HCT116 (cell line): ENCODE measurements at regions not wholly inside any gene's neighbourhood (a gene's known extent, or its start where the extent isn't known, plus 50 kb on each side); places are given as distances from the start of the nearest gene placed in this dataset.
A peak's percentile ranks its signal among the peaks of the same experiment; 100 is the strongest.

ENCODE experiments used
- ATAC-seq: fragments of 200-7000 bp; cut with Tn5 transposase; 2 replicates; pipeline ENCODE4 v1.9.1; 2020; ENCODE audit warnings: mild to moderate bottlenecking, moderate library complexity
- BruUV-seq: library from RNA; stranded (reverse); fragments of 400-500 nt; replicated peaks from 2 replicates; lab custom pipeline; 2021; lab: Mats Ljungman, UMichigan
- CTCF ChIA-PET: fragments of 300-600 bp; sonication (Branson Sonifier 250); formaldehyde crosslinking; loops from one replicate; lab custom pipeline; 2021; ENCODE audit warnings: antibody characterized with exemption; lab: Charles Lee
- POLR2A ChIA-PET: fragments of 300-600, 350-600 bp; sonication (Branson Sonifier 250); formaldehyde crosslinking; loops from one replicate; lab custom pipeline; 2021; ENCODE audit warnings: antibody characterized with exemption; lab: Charles Lee
- RAD21 ChIA-PET, 2 experiments: fragments of 300-600 bp; sonication (Branson Sonifier 250); formaldehyde crosslinking; loops; one replicate each; lab custom pipeline; 2023; ENCODE audit warnings: low total read pairs in 2 of 2; ENCODE audit not compliant: uncharacterized antibody in 2 of 2, unreplicated experiment in 2 of 2, low non-redundant PET in 1 of 2; lab: Charles Lee
- DNase-seq: peaks from one replicate; pipeline ENCODE4 v3.0.0-alpha.2; 2010; ENCODE audit warnings: low read depth, low spot score
- H2AFZ ChIP-seq: fragments of 200-600 bp; shearing (Covaris generic), sonication (generic); 2 replicates; pipeline ENCODE4 v1.6.1; 2017; ENCODE audit warnings: low read depth, mixed run types, mixed read lengths, antibody characterized with exemption, low read length; ENCODE audit not compliant: poor library complexity, severe bottlenecking
- H3K27ac ChIP-seq: 2 replicates; pipeline ENCODE4 v1.5.1; 2012; ENCODE audit warnings: low read depth, low read length
- H3K27me3 ChIP-seq: fragments of 200-600 bp; sonication (generic); 2 replicates; pipeline ENCODE4 v1.6.1; 2016; ENCODE audit warnings: mixed run types, low read length, mixed read lengths; ENCODE audit not compliant: insufficient read depth
- H3K36me3 ChIP-seq, 2 experiments: fragments of 200-500 bp in 1 of 2; fragments of 200-600 bp in 1 of 2; sonication (Bioruptor generic) in 1 of 2; sonication (generic) in 1 of 2; 2 replicates each; pipeline versions ENCODE4 v1.5.1 to v1.6.1; 2014 to 2016; ENCODE audit warnings: low read length in 2 of 2, inconsistent platforms in 1 of 2, mixed read lengths in 1 of 2, mixed run types in 1 of 2; ENCODE audit not compliant: insufficient read depth in 2 of 2, control insufficient read depth in 1 of 2
- H3K4me1 ChIP-seq, 2 experiments: fragments of 200-600 bp in 1 of 2; sonication (generic) in 1 of 2; 2 replicates each; pipeline versions ENCODE4 v1.5.1 to v1.6.1; 2012 to 2017; ENCODE audit warnings: low read length in 2 of 2, inconsistent platforms in 1 of 2, mild to moderate bottlenecking in 1 of 2, mixed read lengths in 1 of 2, mixed run types in 1 of 2, moderate library complexity in 1 of 2; ENCODE audit not compliant: insufficient read depth in 2 of 2, control insufficient read depth in 1 of 2
- H3K4me2 ChIP-seq: fragments of 200-600 bp; sonication (generic); 2 replicates; pipeline ENCODE4 v1.6.1; 2017; ENCODE audit warnings: mixed run types, low read length, mixed read lengths
- H3K4me3 ChIP-seq, 2 experiments: fragments of 200-600 bp in 1 of 2; sonication (generic) in 1 of 2; replicated peaks in 1 of 2; 2 replicates each; pipeline ENCODE4 v1.5.1; 2011 to 2016; ENCODE audit warnings: low read length in 2 of 2, control low read depth in 1 of 2, low read depth in 1 of 2, mild to moderate bottlenecking in 1 of 2, mixed read lengths in 1 of 2, mixed run types in 1 of 2
- H3K79me2 ChIP-seq: fragments of 200-600 bp; sonication (generic); 2 replicates; pipeline ENCODE4 v1.6.1; 2017; ENCODE audit warnings: mild to moderate bottlenecking, mixed run types, low read length, moderate library complexity, mixed read lengths; ENCODE audit not compliant: insufficient read depth
- H3K9ac ChIP-seq: fragments of 200-600 bp; sonication (generic); 2 replicates; pipeline ENCODE4 v1.6.1; 2016; ENCODE audit warnings: low read length, mixed read lengths
- H3K9me2 ChIP-seq: fragments of 200-600 bp; sonication (generic), shearing (Covaris generic); 2 replicates; pipeline ENCODE4 v1.6.1; 2017; ENCODE audit warnings: mixed run types, mild to moderate bottlenecking, moderate library complexity; ENCODE audit not compliant: insufficient read depth
- H3K9me3 ChIP-seq, 2 experiments: fragments of 200-500 bp in 1 of 2; fragments of 200-600 bp in 1 of 2; sonication (Bioruptor generic) in 1 of 2; sonication (generic) in 1 of 2; 2 replicates each; pipeline ENCODE4 v1.6.1; 2014 to 2017; ENCODE audit warnings: low read length in 2 of 2, mixed read lengths in 2 of 2, inconsistent platforms in 1 of 2, low read depth in 1 of 2, mild to moderate bottlenecking in 1 of 2, mixed run types in 1 of 2, moderate library complexity in 1 of 2; ENCODE audit not compliant: control insufficient read depth in 1 of 2, insufficient read depth in 1 of 2
- H4K20me1 ChIP-seq: fragments of 200-600 bp; sonication (generic), shearing (Covaris generic); 2 replicates; pipeline ENCODE4 v1.6.1; 2017; ENCODE audit warnings: mixed run types, mild to moderate bottlenecking, moderate library complexity; ENCODE audit not compliant: insufficient read depth
- CBX3 ChIP-seq: IDR thresholded peaks from 2 replicates; pipeline ENCODE4 v1.6.1; 2012; ENCODE audit warnings: low read depth
- CEBPB ChIP-seq: IDR thresholded peaks from 2 replicates; pipeline ENCODE4 v1.6.1; 2012; ENCODE audit warnings: low read depth
- ELF1 ChIP-seq: IDR thresholded peaks from 2 replicates; pipeline ENCODE4 v1.6.1; 2012; ENCODE audit warnings: low read depth, borderline replicate concordance
- EZH2 ChIP-seq: fragments of 200-600 bp; sonication (generic); IDR thresholded peaks from 2 replicates; pipeline ENCODE4 v1.6.1; 2017; ENCODE audit warnings: antibody characterized with exemption, mixed run types
- EZH2phosphoT487 ChIP-seq: fragments of 200-600 bp; IDR thresholded peaks from 2 replicates; pipeline ENCODE4 v1.6.1; 2018; ENCODE audit warnings: antibody characterized with exemption, borderline replicate concordance
- SRF ChIP-seq: IDR thresholded peaks from 2 replicates; pipeline ENCODE4 v1.6.1; 2012; ENCODE audit warnings: low read depth
- intact Hi-C: fragments of 100-400 bp; cut with micrococcal nuclease; formaldehyde crosslinking; loops from 2 replicates; pipeline ENCODE4 v1.10.0; 2022
- TF ChIP-seq, protein P1 (sequence below), 3 experiments: fragments of 200-600 bp in 1 of 3; sonication (generic) in 1 of 3; IDR thresholded peaks in 2 of 3; conservative IDR thresholded peaks in 1 of 3; 2 replicates each; pipeline ENCODE4 v1.5.1; 2012 to 2017; ENCODE audit warnings: low read depth in 2 of 3, low read length in 2 of 3, antibody characterized with exemption in 1 of 3, borderline replicate concordance in 1 of 3, control low read depth in 1 of 3, mild to moderate bottlenecking in 1 of 3, mixed read lengths in 1 of 3, mixed run types in 1 of 3, moderate library complexity in 1 of 3; ENCODE audit not compliant: insufficient read depth in 1 of 3
- TF ChIP-seq, protein P2 (sequence below): IDR thresholded peaks from 2 replicates; pipeline ENCODE4 v1.6.1; 2012
- TF ChIP-seq, protein P3 (sequence below): IDR thresholded peaks from 2 replicates; pipeline ENCODE4 v1.6.1; 2012
- TF ChIP-seq, protein P4 (sequence below): IDR thresholded peaks from 2 replicates; pipeline ENCODE4 v1.6.1; 2012; ENCODE audit warnings: low read depth

DNA sequence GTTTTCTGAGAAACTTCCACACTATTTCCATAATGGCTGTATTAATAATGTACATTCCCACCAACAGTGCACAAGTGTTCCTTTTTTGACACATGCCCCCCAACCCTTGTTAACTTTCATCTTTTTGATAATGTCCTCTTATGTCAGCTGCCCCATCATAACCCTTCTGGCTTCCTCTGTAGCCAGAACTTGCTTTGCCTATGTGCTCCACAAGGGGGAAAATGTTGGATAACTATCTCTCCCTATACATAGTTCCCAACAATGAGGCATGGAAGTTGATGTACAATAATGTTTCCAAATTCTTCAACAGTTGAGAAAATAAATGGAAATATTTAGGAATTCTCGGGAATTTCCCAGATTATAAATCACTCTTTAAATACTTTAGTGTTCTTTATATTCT, 142.9 kb downstream of the ASB9 start:
- TF ChIP-seq, protein P1, sequence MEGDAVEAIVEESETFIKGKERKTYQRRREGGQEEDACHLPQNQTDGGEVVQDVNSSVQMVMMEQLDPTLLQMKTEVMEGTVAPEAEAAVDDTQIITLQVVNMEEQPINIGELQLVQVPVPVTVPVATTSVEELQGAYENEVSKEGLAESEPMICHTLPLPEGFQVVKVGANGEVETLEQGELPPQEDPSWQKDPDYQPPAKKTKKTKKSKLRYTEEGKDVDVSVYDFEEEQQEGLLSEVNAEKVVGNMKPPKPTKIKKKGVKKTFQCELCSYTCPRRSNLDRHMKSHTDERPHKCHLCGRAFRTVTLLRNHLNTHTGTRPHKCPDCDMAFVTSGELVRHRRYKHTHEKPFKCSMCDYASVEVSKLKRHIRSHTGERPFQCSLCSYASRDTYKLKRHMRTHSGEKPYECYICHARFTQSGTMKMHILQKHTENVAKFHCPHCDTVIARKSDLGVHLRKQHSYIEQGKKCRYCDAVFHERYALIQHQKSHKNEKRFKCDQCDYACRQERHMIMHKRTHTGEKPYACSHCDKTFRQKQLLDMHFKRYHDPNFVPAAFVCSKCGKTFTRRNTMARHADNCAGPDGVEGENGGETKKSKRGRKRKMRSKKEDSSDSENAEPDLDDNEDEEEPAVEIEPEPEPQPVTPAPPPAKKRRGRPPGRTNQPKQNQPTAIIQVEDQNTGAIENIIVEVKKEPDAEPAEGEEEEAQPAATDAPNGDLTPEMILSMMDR (IDR thresholded peaks at IDR 0.05 in 2 of 3, conservative IDR thresholded peaks at IDR 0.05 in 1 of 3; ENCODE audit: borderline replicate concordance in 1 of 3, insufficient read depth in 1 of 3, low read depth in 2 of 3, low read length in 2 of 3) = peak in 2 of 3 experiments; percentile 20 to 30; a peak in 3 of 6 replicates
- TF ChIP-seq EZH2 = no peak
- BruUV-seq = no TSS peak
- Histone ChIP-seq H3K4me1 (no peaks in the 10 kb centered on the region), H3K4me3 (no peak overlapping the region), H3K79me2 (no peaks in the 10 kb centered on the region), H3K36me3 (no peaks in the 10 kb centered on the region), H3K4me2 (no peak overlapping the region), H3K9ac (no peak overlapping the region), H3K9me3 (no peaks in the 10 kb centered on the region), H4K20me1 (no peaks in the 10 kb centered on the region), H3K9me2 (no peaks in the 10 kb centered on the region), H3K27me3 (no peaks in the 10 kb centered on the region), H2AFZ (no peak overlapping the region), H3K27ac (no peak overlapping the region)
- no peak for DNase-seq
- POLR2A ChIA-PET = no interaction called here
- CTCF ChIA-PET = no interaction called here
- intact Hi-C loops = no loop called here
- RAD21 ChIA-PET = no interaction called here
- ATAC-seq = no peak

DNA sequence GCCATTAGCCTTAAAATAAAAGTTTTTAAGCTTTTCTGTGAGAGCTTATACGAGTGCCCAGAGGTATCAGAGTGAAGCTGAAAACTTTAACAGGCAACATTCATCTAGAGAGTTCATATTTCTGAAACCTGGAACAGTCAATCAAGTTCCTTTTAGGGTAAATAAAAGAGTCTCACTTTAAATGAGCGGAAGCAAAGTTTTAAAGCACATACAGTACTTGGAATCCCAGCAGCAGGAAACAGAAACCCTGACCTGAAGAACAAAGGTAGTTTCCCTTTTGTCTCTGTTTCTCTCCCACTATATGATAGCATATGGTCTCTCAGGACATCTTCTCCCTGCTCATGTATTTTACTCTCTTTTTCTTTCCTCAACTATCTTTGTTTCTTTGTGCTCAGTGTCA, 153.0 kb downstream of the ASB9 start:
- intact Hi-C loops = no loop called here
- H3K9ac ChIP-seq = no peak overlapping the region
- ChIA-PET RAD21 (no interaction called here), CTCF (no interaction called here), POLR2A (no interaction called here)
- DNase-seq = no peak
- no peak overlapping the region for H3K27ac ChIP-seq
- H3K4me3 ChIP-seq = no peak overlapping the region
- BruUV-seq = no TSS peak
- TF ChIP-seq CBX3 = no peak
- TF ChIP-seq, protein P2, sequence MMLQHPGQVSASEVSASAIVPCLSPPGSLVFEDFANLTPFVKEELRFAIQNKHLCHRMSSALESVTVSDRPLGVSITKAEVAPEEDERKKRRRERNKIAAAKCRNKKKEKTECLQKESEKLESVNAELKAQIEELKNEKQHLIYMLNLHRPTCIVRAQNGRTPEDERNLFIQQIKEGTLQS = no peak
- no peak for TF ChIP-seq EZH2phosphoT487
- TF ChIP-seq, protein P3, sequence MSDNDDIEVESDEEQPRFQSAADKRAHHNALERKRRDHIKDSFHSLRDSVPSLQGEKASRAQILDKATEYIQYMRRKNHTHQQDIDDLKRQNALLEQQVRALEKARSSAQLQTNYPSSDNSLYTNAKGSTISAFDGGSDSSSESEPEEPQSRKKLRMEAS = no peak
- TF ChIP-seq CEBPB = no peak
- TF ChIP-seq EZH2 = no peak
- TF ChIP-seq, protein P4, sequence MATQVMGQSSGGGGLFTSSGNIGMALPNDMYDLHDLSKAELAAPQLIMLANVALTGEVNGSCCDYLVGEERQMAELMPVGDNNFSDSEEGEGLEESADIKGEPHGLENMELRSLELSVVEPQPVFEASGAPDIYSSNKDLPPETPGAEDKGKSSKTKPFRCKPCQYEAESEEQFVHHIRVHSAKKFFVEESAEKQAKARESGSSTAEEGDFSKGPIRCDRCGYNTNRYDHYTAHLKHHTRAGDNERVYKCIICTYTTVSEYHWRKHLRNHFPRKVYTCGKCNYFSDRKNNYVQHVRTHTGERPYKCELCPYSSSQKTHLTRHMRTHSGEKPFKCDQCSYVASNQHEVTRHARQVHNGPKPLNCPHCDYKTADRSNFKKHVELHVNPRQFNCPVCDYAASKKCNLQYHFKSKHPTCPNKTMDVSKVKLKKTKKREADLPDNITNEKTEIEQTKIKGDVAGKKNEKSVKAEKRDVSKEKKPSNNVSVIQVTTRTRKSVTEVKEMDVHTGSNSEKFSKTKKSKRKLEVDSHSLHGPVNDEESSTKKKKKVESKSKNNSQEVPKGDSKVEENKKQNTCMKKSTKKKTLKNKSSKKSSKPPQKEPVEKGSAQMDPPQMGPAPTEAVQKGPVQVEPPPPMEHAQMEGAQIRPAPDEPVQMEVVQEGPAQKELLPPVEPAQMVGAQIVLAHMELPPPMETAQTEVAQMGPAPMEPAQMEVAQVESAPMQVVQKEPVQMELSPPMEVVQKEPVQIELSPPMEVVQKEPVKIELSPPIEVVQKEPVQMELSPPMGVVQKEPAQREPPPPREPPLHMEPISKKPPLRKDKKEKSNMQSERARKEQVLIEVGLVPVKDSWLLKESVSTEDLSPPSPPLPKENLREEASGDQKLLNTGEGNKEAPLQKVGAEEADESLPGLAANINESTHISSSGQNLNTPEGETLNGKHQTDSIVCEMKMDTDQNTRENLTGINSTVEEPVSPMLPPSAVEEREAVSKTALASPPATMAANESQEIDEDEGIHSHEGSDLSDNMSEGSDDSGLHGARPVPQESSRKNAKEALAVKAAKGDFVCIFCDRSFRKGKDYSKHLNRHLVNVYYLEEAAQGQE = no peak
- TF ChIP-seq SRF = no peak
- no peak for TF ChIP-seq ELF1
- no peaks in the 10 kb centered on the region for H3K79me2 ChIP-seq
- no peaks in the 10 kb centered on the region for H3K4me1 ChIP-seq
- no peak overlapping the region for H2AFZ ChIP-seq
- no peaks in the 10 kb centered on the region for H3K9me2 ChIP-seq
- no peak overlapping the region for H3K4me2 ChIP-seq
- no peaks in the 10 kb centered on the region for H4K20me1 ChIP-seq
- ATAC-seq = no peak
- H3K36me3 ChIP-seq = no peaks in the 10 kb centered on the region
- no peaks in the 10 kb centered on the region for H3K9me3 ChIP-seq
- no peaks in the 10 kb centered on the region for H3K27me3 ChIP-seq
